Panc1 (cell line): ENCODE measurements at regions not wholly inside any gene's neighbourhood (a gene's known extent, or its start where the extent isn't known, plus 50 kb on each side); places are given as distances from the start of the nearest gene placed in this dataset.

Experiments
- ATAC-seq: fragments of 200-7000 bp; cut with Tn5 transposase; 2 replicates; pipeline ENCODE4 v1.9.1; 2020; ENCODE audit warnings: mild to moderate bottlenecking, moderate library complexity
- BruUV-seq: library from RNA; stranded (reverse); fragments of 400-500 nt; replicated peaks from 2 replicates; lab custom pipeline; 2021; lab: Mats Ljungman, UMichigan
- CTCF ChIA-PET: fragments of 300-600 bp; sonication (Branson Sonifier 250); formaldehyde crosslinking; loops from one replicate; lab custom pipeline; 2022; ENCODE audit warnings: antibody characterized with exemption; lab: Charles Lee
- POLR2A ChIA-PET: fragments of 300-600 bp; sonication (Branson Sonifier 250); formaldehyde crosslinking; loops from one replicate; lab custom pipeline; 2022; ENCODE audit warnings: antibody characterized with exemption; lab: Charles Lee
- DNase-seq: peaks from one replicate; pipeline ENCODE4 v3.0.0-alpha.2; 2010; ENCODE audit warnings: low read depth, low spot score
- H3K27ac ChIP-seq: 2 replicates; pipeline ENCODE4 v1.5.1; 2011; ENCODE audit warnings: mild to moderate bottlenecking, low read length, inconsistent platforms
- H3K27me3 ChIP-seq: fragments of 200-500 bp; sonication (Bioruptor generic); 2 replicates; pipeline ENCODE4 v1.6.0; 2014; ENCODE audit warnings: low read length, inconsistent platforms; ENCODE audit not compliant: control insufficient read depth, insufficient read depth
- H3K36me3 ChIP-seq: fragments of 200-500 bp; sonication (Bioruptor generic); 2 replicates; pipeline ENCODE4 v1.5.1; 2014; ENCODE audit warnings: inconsistent platforms, mild to moderate bottlenecking, low read length, moderate library complexity; ENCODE audit not compliant: control insufficient read depth, insufficient read depth
- H3K4me1 ChIP-seq: 2 replicates; pipeline ENCODE4 v1.5.1; 2011; ENCODE audit warnings: inconsistent platforms, mild to moderate bottlenecking, low read length, moderate library complexity; ENCODE audit not compliant: control insufficient read depth, insufficient read depth
- H3K4me3 ChIP-seq, 2 experiments: 2 replicates each; pipeline ENCODE4 v1.5.1; 2011 to 2012; ENCODE audit warnings: low read depth in 2 of 2, low read length in 2 of 2, mild to moderate bottlenecking in 2 of 2, inconsistent platforms in 1 of 2, moderate library complexity in 1 of 2
- H3K9me3 ChIP-seq: fragments of 200-500 bp; sonication (Bioruptor generic); 2 replicates; pipeline ENCODE4 v1.5.1; 2014; ENCODE audit warnings: low read depth, mild to moderate bottlenecking, inconsistent platforms, low read length, moderate library complexity; ENCODE audit not compliant: control insufficient read depth, insufficient read depth
- POLR2AphosphoS5 ChIP-seq: IDR thresholded peaks from 2 replicates; pipeline ENCODE4 v1.6.1; 2012; ENCODE audit warnings: mild to moderate bottlenecking, low read depth, low read length, moderate library complexity
- SIN3A ChIP-seq: IDR thresholded peaks from 2 replicates; pipeline ENCODE4 v1.6.1; 2012; ENCODE audit warnings: low read depth, mild to moderate bottlenecking, low read length, moderate library complexity, borderline replicate concordance; ENCODE audit not compliant: insufficient read depth
- TCF7L2 ChIP-seq: IDR thresholded peaks from 2 replicates; pipeline ENCODE4 v1.6.1; 2011; ENCODE audit warnings: mild to moderate bottlenecking, low read depth, low read length, inconsistent platforms
- in situ Hi-C: cut with HindIII; loops from 2 replicates; pipeline ENCODE4 v1.10.0; 2016; ENCODE audit warnings: low sequenced_read_pairs, low pct_unique_long_range_greater_than_20kb
- intact Hi-C: fragments of 100-400 bp; cut with micrococcal nuclease; formaldehyde crosslinking; loops from one replicate; pipeline ENCODE4 v1.10.0; 2022; ENCODE audit not compliant: unreplicated experiment
- TF ChIP-seq, protein P1 (sequence below): fragments of 450-650 bp; IDR thresholded peaks from 2 replicates; pipeline ENCODE4 v1.5.1; 2017; ENCODE audit warnings: mild to moderate bottlenecking
- TF ChIP-seq, protein P2 (sequence below), 2 experiments: IDR thresholded peaks; 2 replicates each; pipeline ENCODE4 v1.6.1; 2011 to 2012; ENCODE audit warnings: low read depth in 2 of 2, control low read depth in 1 of 2, low read length in 1 of 2, mild to moderate bottlenecking in 1 of 2, moderate library complexity in 1 of 2; ENCODE audit not compliant: insufficient read depth in 1 of 2

DNA sequence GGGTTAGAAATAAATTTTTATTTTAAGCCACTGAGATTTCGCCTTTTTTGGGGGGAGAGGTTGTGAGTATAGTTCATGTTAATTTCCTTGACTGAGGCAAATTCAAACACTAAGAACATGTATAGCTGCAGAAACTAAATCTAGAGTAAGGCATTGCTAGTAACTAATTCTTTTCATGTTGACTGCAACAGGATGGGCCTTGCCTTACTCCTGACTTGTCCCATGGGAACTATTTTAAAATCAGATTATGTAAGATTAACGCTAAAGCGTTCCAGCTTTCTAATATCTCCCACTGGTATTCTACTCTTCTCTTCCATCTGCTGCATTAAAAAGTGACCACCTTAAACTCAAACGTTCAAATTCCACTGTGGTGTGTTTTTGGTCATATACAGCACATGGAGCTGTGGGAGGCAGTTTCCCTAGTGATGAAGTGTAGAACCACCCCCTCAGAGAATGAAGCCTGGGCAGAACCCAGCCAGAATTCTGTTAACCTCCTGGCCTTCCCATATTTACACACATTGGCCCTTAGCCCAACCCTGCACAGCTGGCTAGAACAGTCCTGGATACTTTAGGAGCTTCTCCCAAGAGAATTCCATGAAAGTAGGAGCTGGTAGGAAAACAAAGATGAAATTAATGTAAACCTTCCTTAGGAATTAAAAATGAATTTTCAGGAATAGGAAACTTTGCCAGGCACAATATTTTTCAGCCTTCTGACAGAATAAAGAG lies 687.8 kb downstream of the SLC4A3 start:
- in situ Hi-C loops, result no loop called here
- POLR2A ChIA-PET, result no interaction called here
- Histone ChIP-seq H3K27ac (no peak overlapping the region), H3K27me3 (no peaks in the 10 kb centered on the region), H3K36me3 (no peaks in the 10 kb centered on the region), H3K4me3 (no peak overlapping the region), H3K9me3 (0 out of 2 replicates have a peak, but pooled peaks cover 2% of the 10 kb centered on the region), H3K4me1 (no peaks in the 10 kb centered on the region)
- no TSS peak for BruUV-seq
- TF ChIP-seq TCF7L2 (no peak), POLR2AphosphoS5 (no peak), SIN3A (no peak)
- TF ChIP-seq, protein P1, sequence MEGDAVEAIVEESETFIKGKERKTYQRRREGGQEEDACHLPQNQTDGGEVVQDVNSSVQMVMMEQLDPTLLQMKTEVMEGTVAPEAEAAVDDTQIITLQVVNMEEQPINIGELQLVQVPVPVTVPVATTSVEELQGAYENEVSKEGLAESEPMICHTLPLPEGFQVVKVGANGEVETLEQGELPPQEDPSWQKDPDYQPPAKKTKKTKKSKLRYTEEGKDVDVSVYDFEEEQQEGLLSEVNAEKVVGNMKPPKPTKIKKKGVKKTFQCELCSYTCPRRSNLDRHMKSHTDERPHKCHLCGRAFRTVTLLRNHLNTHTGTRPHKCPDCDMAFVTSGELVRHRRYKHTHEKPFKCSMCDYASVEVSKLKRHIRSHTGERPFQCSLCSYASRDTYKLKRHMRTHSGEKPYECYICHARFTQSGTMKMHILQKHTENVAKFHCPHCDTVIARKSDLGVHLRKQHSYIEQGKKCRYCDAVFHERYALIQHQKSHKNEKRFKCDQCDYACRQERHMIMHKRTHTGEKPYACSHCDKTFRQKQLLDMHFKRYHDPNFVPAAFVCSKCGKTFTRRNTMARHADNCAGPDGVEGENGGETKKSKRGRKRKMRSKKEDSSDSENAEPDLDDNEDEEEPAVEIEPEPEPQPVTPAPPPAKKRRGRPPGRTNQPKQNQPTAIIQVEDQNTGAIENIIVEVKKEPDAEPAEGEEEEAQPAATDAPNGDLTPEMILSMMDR, result no peak
- TF ChIP-seq, protein P2, sequence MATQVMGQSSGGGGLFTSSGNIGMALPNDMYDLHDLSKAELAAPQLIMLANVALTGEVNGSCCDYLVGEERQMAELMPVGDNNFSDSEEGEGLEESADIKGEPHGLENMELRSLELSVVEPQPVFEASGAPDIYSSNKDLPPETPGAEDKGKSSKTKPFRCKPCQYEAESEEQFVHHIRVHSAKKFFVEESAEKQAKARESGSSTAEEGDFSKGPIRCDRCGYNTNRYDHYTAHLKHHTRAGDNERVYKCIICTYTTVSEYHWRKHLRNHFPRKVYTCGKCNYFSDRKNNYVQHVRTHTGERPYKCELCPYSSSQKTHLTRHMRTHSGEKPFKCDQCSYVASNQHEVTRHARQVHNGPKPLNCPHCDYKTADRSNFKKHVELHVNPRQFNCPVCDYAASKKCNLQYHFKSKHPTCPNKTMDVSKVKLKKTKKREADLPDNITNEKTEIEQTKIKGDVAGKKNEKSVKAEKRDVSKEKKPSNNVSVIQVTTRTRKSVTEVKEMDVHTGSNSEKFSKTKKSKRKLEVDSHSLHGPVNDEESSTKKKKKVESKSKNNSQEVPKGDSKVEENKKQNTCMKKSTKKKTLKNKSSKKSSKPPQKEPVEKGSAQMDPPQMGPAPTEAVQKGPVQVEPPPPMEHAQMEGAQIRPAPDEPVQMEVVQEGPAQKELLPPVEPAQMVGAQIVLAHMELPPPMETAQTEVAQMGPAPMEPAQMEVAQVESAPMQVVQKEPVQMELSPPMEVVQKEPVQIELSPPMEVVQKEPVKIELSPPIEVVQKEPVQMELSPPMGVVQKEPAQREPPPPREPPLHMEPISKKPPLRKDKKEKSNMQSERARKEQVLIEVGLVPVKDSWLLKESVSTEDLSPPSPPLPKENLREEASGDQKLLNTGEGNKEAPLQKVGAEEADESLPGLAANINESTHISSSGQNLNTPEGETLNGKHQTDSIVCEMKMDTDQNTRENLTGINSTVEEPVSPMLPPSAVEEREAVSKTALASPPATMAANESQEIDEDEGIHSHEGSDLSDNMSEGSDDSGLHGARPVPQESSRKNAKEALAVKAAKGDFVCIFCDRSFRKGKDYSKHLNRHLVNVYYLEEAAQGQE (IDR thresholded peaks at IDR 0.05; ENCODE audit: insufficient read depth in 1 of 2, low read depth in 2 of 2, low read length in 1 of 2), result no peak
- DNase-seq (no peak), ATAC-seq (no peak)
- CTCF ChIA-PET, result no interaction called here
- intact Hi-C loops, result no loop called here

DNA sequence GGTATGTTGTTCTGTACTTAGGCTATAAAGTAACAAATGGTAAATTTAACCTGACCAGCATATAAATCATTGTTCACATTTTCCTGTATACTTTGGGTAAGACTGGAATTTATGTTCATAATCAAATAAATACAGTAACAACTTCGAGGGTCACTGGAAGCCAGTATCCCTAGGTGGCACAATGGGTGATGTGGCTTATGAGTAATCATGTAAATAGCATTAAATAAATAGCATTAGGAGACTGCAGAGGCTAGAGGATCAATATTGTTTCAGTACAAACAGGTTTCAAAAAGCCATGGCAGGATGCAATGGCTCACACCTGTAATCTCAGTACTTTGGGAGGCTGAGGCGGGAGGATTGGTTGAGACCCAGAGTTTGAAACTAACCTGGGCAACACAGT lies 690.6 kb downstream of the SLC4A3 start:
- ChIA-PET CTCF (no interaction called here), POLR2A (no interaction called here)
- no peak overlapping the region for H3K4me3 ChIP-seq
- TF ChIP-seq TCF7L2 (no peak), SIN3A (no peak), POLR2AphosphoS5 (no peak)
- TF ChIP-seq, protein P1, result no peak
- TF ChIP-seq, protein P2 (IDR thresholded peaks at IDR 0.05; ENCODE audit: insufficient read depth in 1 of 2, low read depth in 2 of 2, low read length in 1 of 2), result no peak
- H3K9me3 ChIP-seq, result no peaks in the 10 kb centered on the region
- no peaks in the 10 kb centered on the region for H3K4me1 ChIP-seq
- H3K36me3 ChIP-seq, result no peaks in the 10 kb centered on the region
- no peaks in the 10 kb centered on the region for H3K27me3 ChIP-seq
- in situ Hi-C loops (no loop called here), intact Hi-C loops (no loop called here)
- no peak overlapping the region for H3K27ac ChIP-seq
- no peak for DNase-seq
- BruUV-seq, result no TSS peak
- ATAC-seq, result no peak
